ENCODE measurements at regions not wholly inside any gene's neighbourhood (a gene's known extent, or its start where the extent isn't known, plus 50 kb on each side); places are given as distances from the start of the nearest gene placed in this dataset.

GRCh38 chr4:189355590-189355989 is 585.1 kb upstream of the FRG1 start:
- Histone ChIP-seq H3K9ac (ENCODE audit: low read length) (no peak overlapping the region), H3K4me2 (ENCODE audit: low read depth, low read length) (no peak overlapping the region), H3K79me2 (ENCODE audit: low read length) (no peaks in the 10 kb centered on the region), H2AFZ (ENCODE audit: low read length) (no peak overlapping the region), H4K20me1 (ENCODE audit: insufficient read depth, low read length) (no peaks in the 10 kb centered on the region), H3K36me3 (replicated peaks; ENCODE audit: insufficient read depth, low read length) (no peaks in the 10 kb centered on the region), H3K9me2 (replicated peaks; ENCODE audit: insufficient read depth, low read length) (no peaks in the 10 kb centered on the region), H3F3A (ENCODE audit: insufficient read depth, low read length) (no peaks in the 10 kb centered on the region), H3K4me1 (ENCODE audit: low read length) (no peaks in the 10 kb centered on the region), H3K27ac (ENCODE audit: low read length) (no peak overlapping the region), H3K9me3 (replicated peaks; ENCODE audit: insufficient read depth, low read length) (no peaks in the 10 kb centered on the region), H3K27me3 (replicated peaks; ENCODE audit: insufficient read depth, low read length) (no peaks in the 10 kb centered on the region), H3K4me3 (ENCODE audit: low read length) (no peak overlapping the region)
- no peak for DNase-seq
- no peak for TF ChIP-seq EZH2 (optimal IDR thresholded peaks at IDR 0.05; ENCODE audit: low read depth, low read length)
- TF ChIP-seq EZH2phosphoT487 (IDR thresholded peaks at IDR 0.05; ENCODE audit: low read length): no peak
- TF ChIP-seq, protein P1, sequence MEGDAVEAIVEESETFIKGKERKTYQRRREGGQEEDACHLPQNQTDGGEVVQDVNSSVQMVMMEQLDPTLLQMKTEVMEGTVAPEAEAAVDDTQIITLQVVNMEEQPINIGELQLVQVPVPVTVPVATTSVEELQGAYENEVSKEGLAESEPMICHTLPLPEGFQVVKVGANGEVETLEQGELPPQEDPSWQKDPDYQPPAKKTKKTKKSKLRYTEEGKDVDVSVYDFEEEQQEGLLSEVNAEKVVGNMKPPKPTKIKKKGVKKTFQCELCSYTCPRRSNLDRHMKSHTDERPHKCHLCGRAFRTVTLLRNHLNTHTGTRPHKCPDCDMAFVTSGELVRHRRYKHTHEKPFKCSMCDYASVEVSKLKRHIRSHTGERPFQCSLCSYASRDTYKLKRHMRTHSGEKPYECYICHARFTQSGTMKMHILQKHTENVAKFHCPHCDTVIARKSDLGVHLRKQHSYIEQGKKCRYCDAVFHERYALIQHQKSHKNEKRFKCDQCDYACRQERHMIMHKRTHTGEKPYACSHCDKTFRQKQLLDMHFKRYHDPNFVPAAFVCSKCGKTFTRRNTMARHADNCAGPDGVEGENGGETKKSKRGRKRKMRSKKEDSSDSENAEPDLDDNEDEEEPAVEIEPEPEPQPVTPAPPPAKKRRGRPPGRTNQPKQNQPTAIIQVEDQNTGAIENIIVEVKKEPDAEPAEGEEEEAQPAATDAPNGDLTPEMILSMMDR (IDR thresholded peaks at IDR 0.05; ENCODE audit: low read length): no peak

DNA sequence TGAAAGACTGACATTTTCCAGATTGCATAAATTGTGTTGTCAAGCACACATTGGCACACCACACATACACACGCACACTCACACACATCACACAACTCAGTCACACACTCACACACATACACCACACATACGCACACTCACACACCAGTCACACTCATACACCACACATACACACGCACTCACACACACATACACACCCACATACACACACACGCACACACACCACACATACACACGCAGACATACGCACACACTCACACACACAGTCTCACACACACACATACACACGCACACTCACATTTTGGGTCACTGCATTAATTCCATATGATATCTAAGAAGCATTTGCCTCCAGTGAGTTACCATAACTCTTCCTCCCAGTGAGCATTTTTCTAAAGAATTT is 578.3 kb upstream of the FRG1 start:
- no peaks in the 10 kb centered on the region for H3K9me3 ChIP-seq (replicated peaks; ENCODE audit: insufficient read depth, low read length)
- H3K27ac ChIP-seq (ENCODE audit: low read length): no peak overlapping the region
- H3K4me2 ChIP-seq (ENCODE audit: low read depth, low read length): no peak overlapping the region
- no peaks in the 10 kb centered on the region for H3K9me2 ChIP-seq (replicated peaks; ENCODE audit: insufficient read depth, low read length)
- no peaks in the 10 kb centered on the region for H3F3A ChIP-seq (ENCODE audit: insufficient read depth, low read length)
- no peak overlapping the region for H2AFZ ChIP-seq (ENCODE audit: low read length)
- no peaks in the 10 kb centered on the region for H3K79me2 ChIP-seq (ENCODE audit: low read length)
- no peaks in the 10 kb centered on the region for H4K20me1 ChIP-seq (ENCODE audit: insufficient read depth, low read length)
- H3K36me3 ChIP-seq (replicated peaks; ENCODE audit: insufficient read depth, low read length): no peaks in the 10 kb centered on the region
- TF ChIP-seq EZH2 (optimal IDR thresholded peaks at IDR 0.05; ENCODE audit: low read depth, low read length): no peak
- no peak for TF ChIP-seq EZH2phosphoT487 (IDR thresholded peaks at IDR 0.05; ENCODE audit: low read length)
- TF ChIP-seq, protein P1 (IDR thresholded peaks at IDR 0.05; ENCODE audit: low read length): no peak
- no peaks in the 10 kb centered on the region for H3K4me1 ChIP-seq (ENCODE audit: low read length)
- no peak overlapping the region for H3K4me3 ChIP-seq (ENCODE audit: low read length)
- no peak for DNase-seq
- no peak overlapping the region for H3K9ac ChIP-seq (ENCODE audit: low read length)
- no peaks in the 10 kb centered on the region for H3K27me3 ChIP-seq (replicated peaks; ENCODE audit: insufficient read depth, low read length)

GRCh38 chr4:189364032-189364449 is 576.6 kb upstream of the FRG1 start:
- Histone ChIP-seq H3K9ac (ENCODE audit: low read length) (no peak overlapping the region), H3K9me2 (replicated peaks; ENCODE audit: insufficient read depth, low read length) (no peaks in the 10 kb centered on the region), H3K27ac (ENCODE audit: low read length) (no peak overlapping the region), H3K27me3 (replicated peaks; ENCODE audit: insufficient read depth, low read length) (no peaks in the 10 kb centered on the region), H3K4me3 (ENCODE audit: low read length) (no peak overlapping the region), H3K4me2 (ENCODE audit: low read depth, low read length) (no peak overlapping the region), H3K36me3 (replicated peaks; ENCODE audit: insufficient read depth, low read length) (no peaks in the 10 kb centered on the region), H2AFZ (ENCODE audit: low read length) (no peak overlapping the region), H4K20me1 (ENCODE audit: insufficient read depth, low read length) (no peaks in the 10 kb centered on the region), H3K9me3 (replicated peaks; ENCODE audit: insufficient read depth, low read length) (no peaks in the 10 kb centered on the region), H3K4me1 (ENCODE audit: low read length) (no peaks in the 10 kb centered on the region), H3F3A (ENCODE audit: insufficient read depth, low read length) (no peaks in the 10 kb centered on the region), H3K79me2 (ENCODE audit: low read length) (no peaks in the 10 kb centered on the region)
- TF ChIP-seq EZH2 (optimal IDR thresholded peaks at IDR 0.05; ENCODE audit: low read depth, low read length): no peak
- TF ChIP-seq, protein P1 (IDR thresholded peaks at IDR 0.05; ENCODE audit: low read length): no peak
- TF ChIP-seq EZH2phosphoT487 (IDR thresholded peaks at IDR 0.05; ENCODE audit: low read length): no peak
- DNase-seq: no peak
